HG02571 (cell line): ENCODE measurements at regions not wholly inside any gene's neighbourhood (a gene's known extent, or its start where the extent isn't known, plus 50 kb on each side); places are given as distances from the start of the nearest gene placed in this dataset.

Experiments used
- ATAC-seq: cut with Tn5 transposase; IDR thresholded peaks from one replicate; pipeline ENCODE4 v1.9.1; 2021; ENCODE audit warnings: mild to moderate bottlenecking, moderate library complexity; ENCODE audit not compliant: unreplicated experiment

DNA sequence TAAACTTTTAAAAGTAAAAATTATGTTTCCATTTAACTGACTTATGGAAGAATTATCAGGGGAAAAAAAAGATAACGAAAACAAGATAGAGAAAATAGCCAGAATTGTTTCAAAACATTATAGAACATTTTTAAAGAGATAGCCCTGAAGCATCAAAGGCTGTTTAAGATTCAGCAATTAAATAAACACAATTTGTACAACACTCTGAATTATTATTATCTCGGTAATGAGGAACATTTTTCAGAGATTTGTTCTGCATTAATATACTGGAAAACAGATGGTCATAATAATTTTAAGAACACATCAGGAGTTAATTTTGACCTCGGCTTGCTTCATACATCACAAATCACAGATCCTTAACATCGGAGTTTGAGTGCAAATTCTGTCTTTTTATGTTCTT is 643.8 kb downstream of the SORCS1 start:
- ATAC-seq: no peak

DNA sequence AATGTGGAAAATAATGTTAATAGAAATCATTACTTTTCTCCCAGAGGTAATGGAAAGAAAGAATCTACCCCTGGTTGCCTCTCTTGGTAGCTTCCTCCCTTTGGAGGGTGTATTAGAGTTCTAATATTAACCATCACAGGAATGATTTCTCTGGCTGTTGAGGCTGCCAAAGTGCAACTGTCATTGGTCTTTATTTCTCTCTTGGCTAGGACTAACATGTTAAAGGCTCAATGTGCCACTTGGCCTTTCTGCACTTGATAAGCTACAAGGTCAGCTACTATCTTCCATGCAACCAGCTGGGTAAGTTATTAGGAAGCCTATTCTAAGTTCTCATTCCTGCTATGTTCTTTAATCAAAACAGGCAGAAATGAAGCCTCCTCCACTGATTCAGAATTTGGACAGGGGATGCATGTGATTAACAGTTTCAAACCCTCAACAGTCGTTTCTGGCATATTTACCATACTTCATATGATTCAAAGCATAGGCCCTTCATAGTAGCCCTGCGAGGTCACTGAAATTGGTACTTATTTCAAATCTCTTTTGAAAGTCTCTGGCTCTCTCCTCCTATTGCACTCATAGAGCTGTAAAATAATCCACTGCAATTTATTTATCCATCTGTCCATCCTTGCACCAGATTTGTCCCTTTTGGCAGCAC is 645.0 kb downstream of the SORCS1 start:
- no peak for ATAC-seq

DNA sequence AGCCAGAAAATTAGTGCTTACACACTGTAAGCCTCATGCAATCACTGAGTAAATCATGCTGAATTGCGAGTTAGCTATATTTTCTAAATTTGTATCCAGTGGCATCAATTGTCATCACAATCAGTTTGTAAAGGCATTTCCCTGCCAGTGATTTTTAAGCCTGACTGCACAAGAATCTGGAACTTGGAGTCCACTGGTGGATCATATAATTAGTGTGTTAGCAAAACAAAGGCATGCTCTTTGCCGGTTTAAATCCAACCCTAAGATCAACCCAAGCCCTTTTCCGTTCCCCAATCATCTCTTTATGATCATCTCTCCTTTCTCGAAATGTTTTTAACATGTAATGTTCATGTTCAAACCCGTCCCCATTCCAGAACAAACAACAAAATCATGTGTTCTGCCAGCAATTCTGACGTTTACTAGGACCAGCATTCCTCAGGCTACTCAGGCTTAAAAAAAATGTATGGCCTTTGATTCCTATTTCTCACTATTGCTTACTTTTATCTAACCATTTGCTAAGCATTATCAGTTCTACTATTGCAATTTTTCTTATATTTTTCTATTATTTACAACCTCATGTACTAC is 649.2 kb downstream of the SORCS1 start:
- no peak for ATAC-seq

DNA sequence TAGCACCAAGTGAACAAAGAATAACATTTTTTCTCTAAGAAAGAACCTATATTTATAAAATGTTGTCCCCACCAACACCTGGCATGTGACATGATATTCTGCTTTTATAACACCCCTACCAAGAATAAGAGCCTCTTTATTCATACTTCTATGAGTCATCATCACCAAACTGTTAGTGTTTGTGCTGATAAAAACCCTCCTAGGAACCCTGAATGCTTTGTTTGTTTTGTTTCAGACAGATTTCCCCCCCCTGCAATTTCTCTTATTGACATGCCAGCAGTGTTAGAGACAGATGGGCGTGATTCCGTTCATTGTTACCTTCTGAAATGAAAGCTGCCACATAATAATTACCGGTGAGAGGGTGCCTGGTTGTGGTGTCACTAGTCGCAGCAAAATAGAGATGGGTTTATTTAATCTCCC is 651.1 kb downstream of the SORCS1 start:
- ATAC-seq: no peak

DNA sequence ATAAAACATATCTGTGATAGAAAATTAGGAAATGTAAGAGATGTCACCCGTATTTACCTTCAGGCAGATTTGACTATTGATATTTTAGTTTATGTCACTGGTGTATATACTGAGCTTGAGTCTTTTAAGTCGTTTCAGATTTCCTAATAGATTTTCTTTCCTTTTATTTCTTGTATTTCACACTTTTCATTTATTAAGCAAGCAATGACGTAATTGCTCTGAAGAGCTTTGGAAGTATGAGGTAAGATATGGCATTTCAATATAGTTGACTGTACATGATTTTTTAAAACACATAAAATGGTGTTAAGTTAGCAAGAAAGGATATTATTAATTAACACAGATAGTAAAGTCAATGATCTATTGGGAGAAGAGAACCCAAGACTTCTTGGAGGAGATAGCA is 652.6 kb downstream of the SORCS1 start:
- no peak for ATAC-seq

DNA sequence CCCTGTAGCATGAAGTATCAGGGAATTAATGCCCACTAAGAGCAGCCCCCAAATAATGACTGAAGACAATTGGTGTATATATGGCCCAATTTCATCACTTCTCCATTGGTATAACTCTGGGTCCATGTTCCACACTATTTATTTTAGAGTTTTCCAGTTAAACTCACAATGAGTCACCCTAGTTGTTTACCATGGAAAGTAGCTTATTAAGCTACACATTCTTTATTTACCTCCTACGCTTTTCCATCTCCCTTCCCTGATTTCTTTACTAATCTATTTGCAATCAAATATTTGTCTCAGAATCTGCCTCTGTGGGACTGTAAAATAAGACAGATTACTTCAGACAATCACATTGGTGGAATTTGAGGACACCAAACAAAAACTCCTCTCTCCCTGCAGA is 655.6 kb downstream of the SORCS1 start:
- no peak for ATAC-seq

DNA sequence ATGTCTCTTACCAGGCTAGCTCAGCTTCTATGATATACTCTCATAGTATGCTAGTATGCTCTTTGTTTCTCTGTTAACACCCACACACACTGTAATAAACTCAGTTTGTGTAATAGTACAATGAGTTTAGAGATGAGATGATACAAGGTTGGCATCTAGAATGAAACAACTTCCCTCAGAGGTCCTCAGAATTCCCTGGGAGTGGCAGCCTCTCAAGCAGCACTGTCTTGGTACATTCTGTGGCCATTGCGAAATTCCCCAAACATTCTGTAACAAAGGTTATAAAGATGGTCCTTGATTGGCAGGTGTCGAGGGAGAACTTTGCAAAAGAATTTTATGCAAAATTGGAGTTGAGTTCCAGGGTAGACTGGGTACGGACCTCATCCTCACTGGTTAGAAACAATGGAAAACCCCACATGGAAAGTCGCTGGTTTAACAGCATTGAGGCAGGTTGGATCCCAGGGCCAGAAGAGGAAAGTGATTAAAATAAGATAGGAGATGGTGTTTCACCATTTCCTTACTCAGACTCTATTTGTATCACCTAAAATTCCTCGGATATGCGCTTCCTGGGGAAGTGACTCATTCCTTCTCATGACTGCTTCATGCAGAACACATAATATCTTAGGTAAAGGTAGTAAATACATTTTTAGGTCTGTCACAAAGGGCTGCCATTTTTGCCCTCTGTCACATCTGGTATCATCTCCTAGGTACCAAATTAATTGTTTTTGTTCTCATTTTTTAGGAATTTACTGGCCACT is 657.8 kb downstream of the SORCS1 start:
- ATAC-seq: no peak

DNA sequence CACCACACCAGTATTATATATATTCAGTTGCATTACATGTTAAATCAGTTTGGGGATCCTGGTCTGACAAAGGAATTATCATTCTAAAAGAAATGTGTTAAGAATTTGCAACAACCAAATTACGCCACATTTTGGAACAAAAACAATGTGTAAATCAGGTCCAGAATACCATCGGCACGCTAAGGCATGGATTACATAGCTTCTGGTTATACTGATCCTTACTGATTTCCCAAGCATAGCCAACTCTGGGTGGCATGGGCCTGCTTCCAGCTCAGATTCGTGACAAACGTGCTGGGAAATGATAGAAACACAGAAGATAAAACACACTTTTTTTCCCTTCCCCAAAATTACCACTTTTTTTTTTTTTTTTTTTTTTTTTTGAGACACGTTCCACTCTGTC is 660.0 kb downstream of the SORCS1 start:
- ATAC-seq: no peak

DNA sequence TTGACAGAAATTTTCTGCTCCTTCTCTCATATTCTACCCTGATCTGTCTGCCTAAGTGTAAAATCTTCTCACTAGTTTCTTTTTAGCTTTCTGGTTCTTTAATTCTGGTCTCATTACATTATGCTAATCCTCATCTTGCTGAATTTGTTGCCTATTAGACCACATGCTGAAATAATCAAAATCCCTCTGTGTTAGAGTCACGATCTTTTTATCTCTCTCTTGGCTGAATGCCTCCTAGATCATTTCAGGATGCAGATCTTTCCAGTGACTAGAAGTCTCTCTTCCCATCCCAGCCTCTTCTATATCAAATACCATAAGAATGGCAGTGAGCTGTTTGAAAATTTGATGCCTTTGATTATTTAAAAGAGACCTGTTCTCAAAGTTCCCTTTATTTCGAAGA is 661.9 kb downstream of the SORCS1 start:
- ATAC-seq: no peak

DNA sequence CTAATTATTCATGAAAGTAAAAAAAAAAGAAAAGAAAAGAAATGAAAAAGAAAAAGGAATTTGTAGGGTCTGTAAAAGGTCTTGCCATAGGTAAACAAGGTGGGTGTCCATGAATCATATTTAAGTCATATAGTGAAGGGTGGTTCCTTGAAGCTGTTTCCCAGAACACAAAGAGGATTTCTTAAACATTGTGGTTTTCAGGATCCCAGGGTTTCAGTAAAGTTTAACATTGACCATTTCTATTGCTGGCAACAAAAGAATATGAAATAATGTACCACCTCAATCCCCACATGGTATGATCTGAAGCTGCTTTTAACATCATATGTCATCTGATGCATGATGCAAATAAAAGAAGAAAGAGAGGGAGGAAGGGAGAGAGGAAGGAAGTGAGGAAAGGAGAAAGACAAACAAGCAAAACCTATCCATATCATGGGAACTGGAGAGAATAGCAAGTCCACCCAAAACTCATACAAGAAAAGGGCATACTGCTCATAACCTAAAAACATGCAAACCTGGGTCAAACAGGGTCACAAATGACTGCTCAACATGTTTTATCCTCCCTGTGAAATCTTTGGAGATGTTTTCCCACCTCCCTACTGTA is 663.5 kb downstream of the SORCS1 start:
- no peak for ATAC-seq

DNA sequence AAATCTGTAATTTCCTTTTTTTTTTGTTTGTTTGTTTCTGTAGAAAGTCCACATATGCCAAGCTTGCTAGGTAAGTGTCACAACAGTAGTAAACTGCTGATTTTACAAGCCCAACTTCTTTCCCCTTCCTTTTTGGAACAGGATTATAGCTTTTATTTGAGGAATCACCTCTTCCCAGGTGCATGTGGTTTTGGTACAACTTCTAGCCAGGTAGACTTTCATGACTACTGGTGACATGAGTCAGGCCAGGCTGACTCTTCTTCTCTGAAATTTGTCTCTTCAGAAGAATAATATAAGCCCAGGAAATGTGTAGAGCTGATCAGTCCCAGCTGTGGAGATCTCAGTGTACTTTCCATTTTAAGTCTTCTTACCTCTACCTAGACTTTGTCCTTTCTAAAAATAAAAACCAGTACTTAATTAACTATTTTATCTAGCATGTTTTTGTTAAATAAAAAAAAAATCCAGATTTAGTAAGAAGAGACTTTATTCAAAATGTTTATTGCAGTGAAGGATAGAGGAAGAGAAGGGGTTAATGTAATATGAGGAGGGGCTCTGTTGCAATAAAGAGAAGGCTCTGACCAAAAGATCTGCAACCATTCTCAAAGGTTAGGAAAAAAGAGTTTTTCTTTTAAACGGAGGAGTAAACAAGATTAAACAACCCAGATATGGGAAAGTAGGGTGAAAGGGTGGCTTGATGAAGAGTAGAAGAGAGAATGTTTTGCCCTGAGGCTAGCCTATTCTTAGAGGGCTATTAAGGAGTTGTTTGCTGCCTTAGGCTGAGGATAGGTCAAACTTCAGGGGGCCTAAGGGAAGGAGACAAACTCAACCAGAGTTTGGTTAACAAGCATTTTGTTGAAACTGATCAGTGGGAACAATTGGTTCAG is 664.2 kb downstream of the SORCS1 start:
- ATAC-seq: no peak

DNA sequence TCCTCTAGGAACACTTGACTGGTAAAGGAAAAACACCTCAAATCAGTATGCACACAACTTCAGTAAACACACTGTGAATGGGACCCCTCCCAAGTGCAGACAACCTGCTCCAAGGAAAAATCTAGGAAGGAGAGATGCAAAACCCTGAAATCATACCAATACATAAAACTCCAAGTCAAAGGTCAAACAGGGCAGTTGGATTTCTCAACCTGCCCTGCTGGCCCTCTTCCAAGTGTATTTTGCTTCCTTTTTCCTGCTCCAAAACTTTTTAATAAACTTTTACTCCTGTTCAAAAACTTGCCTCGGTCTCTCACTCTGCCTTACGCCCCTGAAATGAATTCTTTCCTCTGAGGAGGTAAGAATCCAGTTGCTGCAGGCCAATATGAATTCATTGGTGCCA is 665.1 kb downstream of the SORCS1 start:
- no peak for ATAC-seq

DNA sequence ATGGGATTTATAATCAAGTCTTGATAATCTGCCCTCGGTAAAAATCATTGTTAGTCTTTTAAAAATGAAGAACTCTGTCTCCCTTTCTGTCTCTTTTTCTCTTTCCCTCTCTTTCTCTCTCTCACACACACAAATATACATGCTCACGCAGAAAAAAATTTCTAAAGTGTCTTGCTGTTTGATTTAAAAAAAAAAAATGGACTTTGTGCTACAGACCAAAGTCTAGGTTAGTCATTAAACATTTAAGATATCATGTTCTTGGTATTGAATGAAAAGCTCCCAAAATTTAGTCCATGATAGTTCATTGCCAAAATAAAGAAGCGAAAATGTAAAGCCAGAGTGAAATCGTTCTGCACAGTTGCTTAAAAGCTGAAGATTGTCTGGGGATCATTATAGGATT is 665.8 kb downstream of the SORCS1 start:
- no peak for ATAC-seq

DNA sequence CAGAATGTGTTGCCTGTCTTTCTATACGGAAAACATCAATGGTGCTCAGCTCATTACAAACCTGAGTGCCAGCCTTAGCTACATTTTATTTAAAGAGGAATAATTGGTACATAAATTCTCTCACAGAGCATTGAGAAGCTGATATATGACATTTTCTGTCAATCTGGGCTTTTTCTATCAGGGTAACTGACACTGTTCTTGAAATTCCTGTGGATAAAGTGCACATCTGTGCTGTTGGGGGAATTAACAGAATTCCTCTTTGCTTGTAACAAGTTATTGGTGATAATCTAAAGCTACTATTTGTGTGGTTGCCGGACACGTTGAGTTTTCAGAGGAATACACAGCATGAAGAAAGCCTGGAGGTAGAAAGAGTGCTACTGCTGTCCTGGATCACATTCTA is 668.6 kb downstream of the SORCS1 start:
- ATAC-seq: no peak

DNA sequence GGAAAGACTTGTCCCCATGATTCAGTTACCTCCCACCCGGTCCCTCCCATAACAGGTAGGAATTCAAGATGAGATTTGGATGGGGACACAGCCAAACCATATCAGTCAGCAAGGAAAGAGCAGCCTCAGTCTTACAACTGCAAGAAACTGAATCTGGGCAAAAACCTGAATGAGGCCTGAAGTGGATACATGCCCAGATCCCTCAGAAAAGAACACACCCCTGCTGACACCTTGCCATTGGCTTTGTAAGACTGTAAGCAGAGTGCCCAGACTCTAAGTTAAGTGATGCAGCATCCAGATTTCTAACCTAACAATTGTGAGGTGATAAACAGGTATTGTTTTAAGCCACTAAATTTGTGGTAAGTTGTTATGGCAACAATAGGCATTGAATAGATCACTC is 670.8 kb downstream of the SORCS1 start:
- ATAC-seq: no peak

DNA sequence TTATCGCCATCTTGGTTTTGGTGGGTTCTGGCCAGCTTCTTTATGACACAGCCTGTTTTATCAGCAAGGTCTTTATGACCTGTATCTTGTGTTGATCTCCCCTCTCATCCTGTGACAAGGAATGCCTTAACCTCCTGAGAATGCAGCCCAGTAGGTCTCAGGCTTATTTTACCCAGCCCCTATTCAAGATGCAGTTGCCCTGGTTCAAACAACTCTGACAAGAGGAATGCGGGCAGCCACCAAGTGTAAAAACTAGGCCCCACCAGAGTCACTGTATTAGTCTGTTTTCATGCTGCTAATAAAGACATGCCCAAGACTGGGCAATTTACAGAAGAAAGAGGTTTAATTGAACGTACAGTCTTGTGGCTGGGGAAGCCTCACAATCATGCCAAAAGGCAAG is 671.3 kb downstream of the SORCS1 start:
- ATAC-seq: no peak

DNA sequence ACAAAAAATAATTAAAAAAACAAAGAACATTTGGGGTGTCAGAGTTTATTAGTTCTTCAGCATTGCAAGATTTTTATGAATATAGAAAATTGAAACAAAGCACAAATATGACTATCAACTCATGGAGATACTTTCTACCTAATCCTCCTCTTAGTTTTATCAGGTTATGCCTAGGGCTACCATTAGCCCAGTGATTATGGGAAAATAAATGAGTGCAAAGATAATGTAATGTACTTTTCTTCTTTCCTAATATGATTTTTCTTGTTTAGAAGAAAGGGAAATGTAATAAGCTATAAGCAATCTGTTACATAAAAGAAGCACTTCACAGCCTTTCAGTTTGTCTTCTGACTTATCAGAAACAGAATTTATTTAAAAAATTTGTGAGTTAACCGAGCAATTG is 676.8 kb downstream of the SORCS1 start:
- no peak for ATAC-seq

DNA sequence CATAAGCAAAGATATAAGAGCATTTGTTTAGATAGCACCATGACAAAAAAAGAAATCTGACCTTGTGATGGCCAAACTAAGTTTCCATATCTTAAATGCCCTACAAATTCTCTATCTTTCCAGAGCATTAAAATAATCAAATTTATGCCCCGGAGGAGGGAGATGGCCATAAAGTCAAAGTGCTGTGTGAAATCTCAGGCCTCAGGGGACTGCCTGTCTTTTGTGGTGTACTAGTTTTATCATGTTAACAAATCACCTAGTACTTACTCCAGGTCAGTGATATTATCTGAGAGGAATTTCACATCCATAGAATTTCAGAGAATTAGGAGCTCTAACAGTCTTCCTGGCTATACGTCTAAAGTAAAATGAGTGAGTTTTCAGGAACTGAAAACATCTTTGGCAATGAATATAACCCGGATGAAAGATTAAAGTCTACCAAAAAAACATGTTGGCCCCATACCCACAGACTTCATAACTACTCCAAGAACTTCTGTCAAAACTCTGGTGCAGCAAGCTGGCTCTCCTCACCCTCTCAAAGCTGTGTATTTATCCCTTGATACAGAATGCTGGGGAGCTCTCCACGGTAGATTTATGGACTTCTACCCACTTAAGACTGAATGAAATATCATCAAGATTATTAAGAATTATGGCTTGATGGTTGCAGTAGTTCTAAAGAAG is 682.8 kb downstream of the SORCS1 start:
- ATAC-seq: no peak

DNA sequence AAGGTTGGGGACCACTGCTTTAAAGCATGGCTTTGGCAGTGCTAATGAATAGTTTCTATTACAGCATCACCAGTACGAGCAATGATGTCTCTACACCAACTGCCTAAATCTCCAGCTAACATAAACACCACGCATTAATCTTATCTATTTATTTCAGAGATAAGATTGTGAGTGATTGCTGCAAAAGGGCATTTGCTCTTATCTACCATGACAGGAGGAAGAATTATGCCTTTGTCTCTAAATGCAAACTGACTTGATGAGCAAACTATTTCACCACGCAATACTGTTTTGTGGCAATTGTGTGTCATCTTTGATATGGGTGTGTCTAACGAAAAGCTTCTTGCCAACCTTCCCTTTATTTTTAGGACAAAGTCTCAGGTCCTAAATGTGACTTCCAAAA is 684.9 kb downstream of the SORCS1 start:
- ATAC-seq: no peak

DNA sequence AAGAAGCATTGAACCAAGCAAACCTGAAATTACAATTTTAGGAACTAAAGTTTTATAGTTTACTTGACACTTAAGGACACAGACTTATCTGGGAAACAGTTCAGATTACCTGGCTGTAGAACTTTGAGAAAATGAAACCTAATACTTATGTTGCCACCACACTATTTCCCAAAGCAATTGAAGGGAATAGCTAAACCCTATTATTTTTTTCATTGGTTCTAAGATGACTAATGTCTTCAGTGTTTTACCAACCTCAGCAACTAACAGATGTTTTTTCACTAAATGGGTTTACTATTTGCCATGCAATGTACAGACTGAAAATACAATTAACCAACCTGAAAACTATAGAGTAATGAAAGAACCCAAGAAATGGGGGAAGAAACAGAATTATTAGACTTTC is 689.6 kb downstream of the SORCS1 start:
- no peak for ATAC-seq
